ENCODE measurements at regions not wholly inside any gene's neighbourhood (a gene's known extent, or its start where the extent isn't known, plus 50 kb on each side); places are given as distances from the start of the nearest gene placed in this dataset.

DNA sequence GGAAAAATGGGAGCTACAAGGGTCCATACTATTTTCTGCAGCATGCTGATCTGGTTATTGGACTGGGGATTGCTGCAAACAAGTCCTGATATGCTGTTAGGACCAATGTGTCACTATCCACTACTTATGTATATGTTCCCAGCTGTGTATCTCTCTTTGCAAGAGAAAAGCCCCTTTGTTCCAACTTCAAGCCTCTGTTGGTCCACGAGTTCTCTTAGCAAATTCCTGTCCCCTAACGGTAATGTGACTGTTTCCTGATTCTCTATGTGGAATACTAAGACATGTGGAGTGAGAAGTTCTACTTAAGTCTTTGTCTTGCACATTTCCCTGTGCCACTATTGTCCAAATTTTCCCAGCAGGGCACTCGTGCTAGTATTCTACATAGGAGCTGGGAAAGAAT is 557.7 kb downstream of the FSCB start:
- no peak for DNase-seq (ENCODE audit: low read depth, low spot score)
- Histone ChIP-seq H3K27ac (ENCODE audit: low read depth, low read length) (no peak overlapping the region), H3K4me3 (ENCODE audit: low read depth, low read length) (no peak overlapping the region), H3K27me3 (ENCODE audit: control insufficient read depth, insufficient read depth, low read length) (no peaks in the 10 kb centered on the region), H3K9me3 (ENCODE audit: control insufficient read depth, insufficient read depth, low read length) (peaks cover 2% of the 10 kb centered on the region; the same call in 1 of the 2 replicates)
- POLR2A ChIA-PET: no interaction called here
- TF ChIP-seq, protein P1, sequence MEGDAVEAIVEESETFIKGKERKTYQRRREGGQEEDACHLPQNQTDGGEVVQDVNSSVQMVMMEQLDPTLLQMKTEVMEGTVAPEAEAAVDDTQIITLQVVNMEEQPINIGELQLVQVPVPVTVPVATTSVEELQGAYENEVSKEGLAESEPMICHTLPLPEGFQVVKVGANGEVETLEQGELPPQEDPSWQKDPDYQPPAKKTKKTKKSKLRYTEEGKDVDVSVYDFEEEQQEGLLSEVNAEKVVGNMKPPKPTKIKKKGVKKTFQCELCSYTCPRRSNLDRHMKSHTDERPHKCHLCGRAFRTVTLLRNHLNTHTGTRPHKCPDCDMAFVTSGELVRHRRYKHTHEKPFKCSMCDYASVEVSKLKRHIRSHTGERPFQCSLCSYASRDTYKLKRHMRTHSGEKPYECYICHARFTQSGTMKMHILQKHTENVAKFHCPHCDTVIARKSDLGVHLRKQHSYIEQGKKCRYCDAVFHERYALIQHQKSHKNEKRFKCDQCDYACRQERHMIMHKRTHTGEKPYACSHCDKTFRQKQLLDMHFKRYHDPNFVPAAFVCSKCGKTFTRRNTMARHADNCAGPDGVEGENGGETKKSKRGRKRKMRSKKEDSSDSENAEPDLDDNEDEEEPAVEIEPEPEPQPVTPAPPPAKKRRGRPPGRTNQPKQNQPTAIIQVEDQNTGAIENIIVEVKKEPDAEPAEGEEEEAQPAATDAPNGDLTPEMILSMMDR (IDR thresholded peaks at IDR 0.05; ENCODE audit: low read depth, low read length): no peak
- CTCF ChIA-PET: no interaction called here

DNA sequence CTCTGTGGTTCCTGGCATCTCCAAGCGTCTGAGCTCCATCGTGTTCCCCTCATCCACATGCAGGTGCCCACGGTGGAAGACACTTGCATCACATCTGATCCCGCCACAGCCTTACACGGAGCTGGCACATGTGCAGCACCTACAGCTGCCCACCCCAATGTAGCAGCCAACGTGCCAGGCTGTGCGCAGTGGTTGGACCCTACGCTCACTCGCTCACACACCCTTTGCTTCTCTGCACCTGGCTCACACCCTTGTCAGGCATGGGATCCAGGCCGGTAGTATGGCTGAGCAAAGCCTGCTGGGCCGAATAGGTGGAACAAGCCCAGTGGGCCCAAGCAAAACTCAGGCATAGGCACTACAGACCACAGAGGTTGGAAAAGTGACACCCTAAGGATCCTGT is 567.2 kb downstream of the FSCB start:
- ChIA-PET CTCF (no interaction called here), POLR2A (no interaction called here)
- Histone ChIP-seq H3K9me3 (ENCODE audit: control insufficient read depth, insufficient read depth, low read length) (peaks cover 25% of the 10 kb centered on the region), H3K27me3 (ENCODE audit: control insufficient read depth, insufficient read depth, low read length) (no peaks in the 10 kb centered on the region), H3K4me3 (ENCODE audit: low read depth, low read length) (no peak overlapping the region), H3K27ac (ENCODE audit: low read depth, low read length) (no peak overlapping the region)
- TF ChIP-seq, protein P1 (IDR thresholded peaks at IDR 0.05; ENCODE audit: low read depth, low read length): no peak
- DNase-seq (ENCODE audit: low read depth, low spot score): no peak

DNA sequence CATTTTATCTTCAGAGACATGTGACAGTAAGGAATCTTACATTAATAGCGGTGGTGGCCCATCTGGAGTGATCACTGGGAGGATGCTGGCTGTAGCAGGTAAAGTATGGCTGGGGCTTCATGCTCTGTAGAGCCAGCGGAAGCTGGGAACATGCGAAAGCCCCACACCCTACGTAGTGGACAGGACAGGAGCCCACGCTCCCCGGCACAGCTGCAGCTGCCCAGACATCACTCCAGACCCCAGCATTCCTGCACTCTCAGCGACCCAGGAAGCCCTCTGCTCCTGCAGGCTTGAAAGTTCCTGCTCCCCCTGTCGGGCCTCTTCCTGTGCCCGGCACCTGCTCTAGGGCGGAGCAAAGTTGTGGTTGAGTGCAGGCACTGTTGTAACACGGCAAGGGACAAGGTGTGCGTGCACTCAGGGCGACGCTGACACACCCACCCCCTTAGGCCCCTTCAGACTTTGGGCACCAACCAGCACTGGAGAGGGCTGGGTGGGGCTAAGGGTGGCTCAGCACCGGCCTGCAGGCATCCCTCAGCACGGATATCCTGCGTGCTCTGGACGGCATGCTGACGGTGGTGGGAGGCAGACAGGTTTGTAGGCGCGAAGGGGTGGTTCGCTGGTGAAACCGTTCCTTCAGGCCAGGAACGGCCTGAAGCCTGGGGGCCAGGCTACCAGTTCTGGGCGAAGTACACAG is 568.3 kb downstream of the FSCB start:
- Histone ChIP-seq H3K9me3 (ENCODE audit: control insufficient read depth, insufficient read depth, low read length) (peaks cover 25% of the 10 kb centered on the region), H3K4me3 (ENCODE audit: low read depth, low read length) (no peak overlapping the region), H3K27me3 (ENCODE audit: control insufficient read depth, insufficient read depth, low read length) (no peaks in the 10 kb centered on the region), H3K27ac (ENCODE audit: low read depth, low read length) (no peak overlapping the region)
- no peak for DNase-seq (ENCODE audit: low read depth, low spot score)
- ChIA-PET CTCF (no interaction called here), POLR2A (no interaction called here)
- TF ChIP-seq, protein P1 (IDR thresholded peaks at IDR 0.05; ENCODE audit: low read depth, low read length): no peak

DNA sequence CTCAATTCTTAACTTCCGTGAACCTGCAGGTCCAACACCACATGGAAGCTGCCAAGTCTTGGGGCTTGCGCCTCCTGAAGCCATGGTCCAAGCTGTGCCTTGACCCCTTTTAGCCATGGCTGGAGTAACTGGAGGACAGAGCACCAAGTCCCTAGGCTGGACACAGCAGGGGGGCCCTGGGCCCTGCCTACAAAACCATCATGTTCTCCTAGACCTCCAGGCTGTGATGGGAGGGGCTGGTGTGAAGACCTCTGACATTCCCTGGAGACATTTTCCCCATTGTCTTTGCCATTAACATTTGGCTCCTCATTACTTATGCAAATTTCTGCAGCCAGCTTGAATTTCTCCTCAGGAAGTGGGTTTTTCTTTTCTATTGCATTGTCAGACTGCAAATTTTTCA is 570.1 kb downstream of the FSCB start:
- CTCF ChIA-PET: no interaction called here

DNA sequence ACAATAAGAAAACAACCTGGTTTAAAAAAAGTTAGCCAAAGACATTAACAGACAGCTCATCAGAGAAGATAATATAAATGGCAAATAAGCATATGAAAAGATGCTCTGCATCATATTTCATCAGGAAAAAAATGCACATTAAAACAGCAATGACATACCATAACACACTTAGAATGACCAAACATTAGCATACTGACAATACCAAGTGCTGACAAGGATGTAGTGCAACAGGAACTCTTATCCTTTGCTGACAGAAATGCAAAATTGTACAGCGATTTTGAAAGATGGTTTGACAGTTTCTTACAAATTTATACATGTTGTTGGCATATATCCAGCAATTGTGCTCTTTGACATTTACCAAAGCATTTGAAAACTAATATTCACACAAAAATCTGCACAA is 573.0 kb downstream of the FSCB start:
- ChIA-PET POLR2A (no interaction called here), CTCF (no interaction called here)
- H3K27me3 ChIP-seq (ENCODE audit: control insufficient read depth, insufficient read depth, low read length): no peaks in the 10 kb centered on the region
- H3K27ac ChIP-seq (ENCODE audit: low read depth, low read length): no peak overlapping the region
- DNase-seq (ENCODE audit: low read depth, low spot score): no peak
- TF ChIP-seq, protein P1 (IDR thresholded peaks at IDR 0.05; ENCODE audit: low read depth, low read length): no peak
- peaks cover 15% of the 10 kb centered on the region for H3K9me3 ChIP-seq (ENCODE audit: control insufficient read depth, insufficient read depth, low read length)
- H3K4me3 ChIP-seq (ENCODE audit: low read depth, low read length): no peak overlapping the region

More for the DNA sequence above, 570.1 kb downstream of the FSCB start:
- Histone ChIP-seq H3K9me3 (ENCODE audit: control insufficient read depth, insufficient read depth, low read length) (peaks cover 25% of the 10 kb centered on the region), H3K4me3 (ENCODE audit: low read depth, low read length) (no peak overlapping the region), H3K27me3 (ENCODE audit: control insufficient read depth, insufficient read depth, low read length) (no peaks in the 10 kb centered on the region), H3K27ac (ENCODE audit: low read depth, low read length) (no peak overlapping the region)
- TF ChIP-seq, protein P1 (IDR thresholded peaks at IDR 0.05; ENCODE audit: low read depth, low read length): no peak
- POLR2A ChIA-PET: no interaction called here
- no peak for DNase-seq (ENCODE audit: low read depth, low spot score)

Measured in AG04450 (cell line).